ENCODE measurements at regions not wholly inside any gene's neighbourhood (a gene's known extent, or its start where the extent isn't known, plus 50 kb on each side); places are given as distances from the start of the nearest gene placed in this dataset.

DNA sequence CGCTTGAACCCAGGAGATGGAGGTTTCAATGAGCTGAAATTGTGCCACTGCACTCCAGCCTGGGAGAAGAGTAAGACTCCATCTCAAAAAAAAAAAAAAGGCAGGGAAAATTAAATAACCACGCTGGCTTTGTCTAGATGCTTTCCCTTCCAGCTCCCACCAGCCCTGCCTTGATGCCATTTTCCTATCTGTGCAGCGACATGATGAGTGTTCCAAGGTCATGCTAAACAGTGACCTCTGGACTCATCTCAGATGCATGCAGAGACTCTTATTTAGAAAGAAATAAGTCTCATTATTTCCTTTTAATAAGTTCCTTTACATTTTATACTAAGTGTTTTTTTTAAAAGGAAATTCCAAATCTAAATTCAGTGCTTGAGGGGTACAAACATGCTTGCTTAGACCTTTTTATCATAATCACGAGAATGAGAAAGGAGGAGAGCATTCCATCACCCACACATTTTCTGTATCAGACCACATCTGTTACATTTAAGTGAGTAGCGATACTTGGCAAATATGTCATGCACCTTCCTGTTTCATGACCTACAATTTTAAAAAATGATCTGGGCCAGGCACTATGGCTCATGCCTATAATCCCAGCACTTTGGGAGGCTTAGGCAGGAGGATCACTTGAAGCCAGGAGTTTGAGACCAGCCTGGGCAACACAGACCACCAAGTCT is 101.1 kb upstream of the RREB1 start:
- H3K36me3 Mint-ChIP-seq (ENCODE audit: insufficient read depth, unreplicated experiment) = no peaks in the 10 kb centered on the region
- no TSS peak for BruUV-seq (replicated peaks)
- H3K27ac Mint-ChIP-seq (ENCODE audit: unreplicated experiment) = no peak overlapping the region
- H3K4me1 Mint-ChIP-seq (ENCODE audit: low read depth, unreplicated experiment) = no peaks in the 10 kb centered on the region
- no peak overlapping the region for H3K4me3 Mint-ChIP-seq (ENCODE audit: low read depth, unreplicated experiment)
- H3K9me3 Mint-ChIP-seq (ENCODE audit: low read depth, unreplicated experiment) = no peaks in the 10 kb centered on the region
- no peak for DNase-seq
- TF ChIP-seq, protein P1, sequence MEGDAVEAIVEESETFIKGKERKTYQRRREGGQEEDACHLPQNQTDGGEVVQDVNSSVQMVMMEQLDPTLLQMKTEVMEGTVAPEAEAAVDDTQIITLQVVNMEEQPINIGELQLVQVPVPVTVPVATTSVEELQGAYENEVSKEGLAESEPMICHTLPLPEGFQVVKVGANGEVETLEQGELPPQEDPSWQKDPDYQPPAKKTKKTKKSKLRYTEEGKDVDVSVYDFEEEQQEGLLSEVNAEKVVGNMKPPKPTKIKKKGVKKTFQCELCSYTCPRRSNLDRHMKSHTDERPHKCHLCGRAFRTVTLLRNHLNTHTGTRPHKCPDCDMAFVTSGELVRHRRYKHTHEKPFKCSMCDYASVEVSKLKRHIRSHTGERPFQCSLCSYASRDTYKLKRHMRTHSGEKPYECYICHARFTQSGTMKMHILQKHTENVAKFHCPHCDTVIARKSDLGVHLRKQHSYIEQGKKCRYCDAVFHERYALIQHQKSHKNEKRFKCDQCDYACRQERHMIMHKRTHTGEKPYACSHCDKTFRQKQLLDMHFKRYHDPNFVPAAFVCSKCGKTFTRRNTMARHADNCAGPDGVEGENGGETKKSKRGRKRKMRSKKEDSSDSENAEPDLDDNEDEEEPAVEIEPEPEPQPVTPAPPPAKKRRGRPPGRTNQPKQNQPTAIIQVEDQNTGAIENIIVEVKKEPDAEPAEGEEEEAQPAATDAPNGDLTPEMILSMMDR (IDR thresholded peaks at IDR 0.05; ENCODE audit: unreplicated experiment) = no peak
- intact Hi-C loops (cut with micrococcal nuclease; ENCODE audit: unreplicated experiment) = no loop called here
- no peaks in the 10 kb centered on the region for H3K27me3 Mint-ChIP-seq (ENCODE audit: unreplicated experiment)
- CTCF ChIA-PET = no interaction called here

DNA sequence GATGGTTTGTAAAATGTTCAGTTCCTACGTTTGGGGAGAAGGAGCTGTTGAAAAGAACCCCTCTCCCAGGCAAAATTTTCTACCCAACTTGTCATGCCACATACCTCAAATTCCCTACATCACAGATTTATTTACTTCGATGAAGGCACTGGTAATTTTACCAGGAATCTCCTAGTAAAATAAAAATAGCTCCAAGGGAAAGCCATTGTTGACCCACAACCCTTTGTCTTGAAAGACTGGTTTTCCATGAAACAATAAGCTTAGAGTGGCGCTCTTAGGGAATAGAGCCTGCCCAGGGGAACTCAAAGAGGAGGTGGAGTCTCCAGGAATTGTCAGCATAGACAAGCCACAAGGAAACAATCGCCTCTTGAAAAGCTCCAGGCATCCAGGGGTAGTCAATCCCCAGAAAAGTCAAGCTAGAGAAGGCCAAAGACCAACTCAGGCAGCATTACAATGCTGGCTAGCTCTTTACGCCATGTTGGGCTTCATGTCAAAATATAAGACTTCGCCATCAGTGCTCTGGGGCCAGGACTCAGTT is 99.2 kb upstream of the RREB1 start:
- no peak overlapping the region for H3K27ac Mint-ChIP-seq (ENCODE audit: unreplicated experiment)
- BruUV-seq (replicated peaks) = no TSS peak
- DNase-seq = no peak
- no peaks in the 10 kb centered on the region for H3K36me3 Mint-ChIP-seq (ENCODE audit: insufficient read depth, unreplicated experiment)
- no peaks in the 10 kb centered on the region for H3K4me1 Mint-ChIP-seq (ENCODE audit: low read depth, unreplicated experiment)
- intact Hi-C loops (cut with micrococcal nuclease; ENCODE audit: unreplicated experiment) = no loop called here
- TF ChIP-seq, protein P1 (IDR thresholded peaks at IDR 0.05; ENCODE audit: unreplicated experiment) = no peak
- no peaks in the 10 kb centered on the region for H3K9me3 Mint-ChIP-seq (ENCODE audit: low read depth, unreplicated experiment)
- CTCF ChIA-PET = interaction anchor here (0.5 to 0.7 kb wide), 2 partner anchors 28 to 158 kb away, joined by 3 read pairs; no protein-coding TSS in a partner anchor
- H3K27me3 Mint-ChIP-seq (ENCODE audit: unreplicated experiment) = no peaks in the 10 kb centered on the region
- no peak overlapping the region for H3K4me3 Mint-ChIP-seq (ENCODE audit: low read depth, unreplicated experiment)

DNA sequence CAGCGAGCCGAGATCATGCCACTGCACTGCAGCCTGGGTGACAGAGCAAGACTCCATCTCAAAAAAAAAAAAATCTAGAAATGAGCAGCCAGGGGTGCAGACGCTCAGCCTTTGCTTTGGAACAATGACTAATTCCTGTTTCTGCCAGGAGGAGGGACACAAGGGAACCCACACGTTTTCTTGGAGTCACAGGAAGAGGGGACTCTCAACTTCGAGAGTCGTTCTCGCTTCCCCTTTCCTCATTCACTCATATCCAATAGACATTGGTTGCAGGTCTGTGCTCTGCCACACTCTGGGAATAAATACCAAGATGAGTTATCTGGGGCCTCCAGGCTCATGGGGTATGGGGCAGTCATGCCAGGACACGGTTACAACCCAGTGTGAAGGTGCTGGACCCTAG is 91.5 kb upstream of the RREB1 start:
- no peak for DNase-seq
- Mint-ChIP-seq H3K4me1 (ENCODE audit: low read depth, unreplicated experiment) (no peaks in the 10 kb centered on the region), H3K4me3 (ENCODE audit: low read depth, unreplicated experiment) (no peak overlapping the region), H3K9me3 (ENCODE audit: low read depth, unreplicated experiment) (peaks cover 2% of the 10 kb centered on the region), H3K36me3 (ENCODE audit: insufficient read depth, unreplicated experiment) (no peaks in the 10 kb centered on the region), H3K27ac (ENCODE audit: unreplicated experiment) (no peak overlapping the region), H3K27me3 (ENCODE audit: unreplicated experiment) (no peaks in the 10 kb centered on the region)
- no TSS peak for BruUV-seq (replicated peaks)
- TF ChIP-seq, protein P1 (IDR thresholded peaks at IDR 0.05; ENCODE audit: unreplicated experiment) = no peak
- CTCF ChIA-PET = no interaction called here
- intact Hi-C loops (cut with micrococcal nuclease; ENCODE audit: unreplicated experiment) = no loop called here

- Mint-ChIP-seq H3K4me3 (ENCODE audit: low read depth, unreplicated experiment) (no peak overlapping the region), H3K27me3 (ENCODE audit: unreplicated experiment) (no peaks in the 10 kb centered on the region), H3K27ac (ENCODE audit: unreplicated experiment) (no peak overlapping the region), H3K4me1 (ENCODE audit: low read depth, unreplicated experiment) (no peaks in the 10 kb centered on the region), H3K36me3 (ENCODE audit: insufficient read depth, unreplicated experiment) (no peaks in the 10 kb centered on the region), H3K9me3 (ENCODE audit: low read depth, unreplicated experiment) (peaks cover 2% of the 10 kb centered on the region)
- no TSS peak for BruUV-seq (replicated peaks)
- CTCF ChIA-PET = no interaction called here
- DNase-seq = no peak
- TF ChIP-seq, protein P1 (IDR thresholded peaks at IDR 0.05; ENCODE audit: unreplicated experiment) = no peak
- intact Hi-C loops (cut with micrococcal nuclease; ENCODE audit: unreplicated experiment) = no loop called here
These were observed 86.5 kb upstream of the RREB1 start for GRCh38 chr6:7021301-7021700.

Data from Calu3 (cell line).